ENCODE measurements at regions not wholly inside any gene's neighbourhood (a gene's known extent, or its start where the extent isn't known, plus 50 kb on each side); places are given as distances from the start of the nearest gene placed in this dataset.

DNA sequence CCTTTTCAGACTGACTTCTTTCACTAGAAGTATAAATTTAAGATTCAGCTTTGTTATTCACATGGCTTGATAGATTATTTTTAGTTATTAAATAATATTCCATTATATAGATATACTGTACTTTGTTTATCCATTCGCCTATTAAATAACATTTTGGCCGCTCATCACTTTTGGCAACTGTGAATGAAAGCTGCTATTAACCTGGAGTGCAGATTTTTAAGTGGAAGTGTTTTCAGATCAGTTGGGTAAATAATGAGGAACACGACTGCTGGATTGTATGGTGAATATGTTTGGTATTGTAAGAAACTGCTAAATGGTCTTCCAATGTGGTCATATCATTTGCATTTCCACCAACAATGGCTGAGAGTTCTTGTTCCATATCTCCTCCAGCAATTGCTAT, 97.6 kb upstream of the ZNF804B start:
- no peaks in the 10 kb centered on the region for H3K4me1 Mint-ChIP-seq
- no peaks in the 10 kb centered on the region for H3K27me3 Mint-ChIP-seq
- no peaks in the 10 kb centered on the region for H3K36me3 Mint-ChIP-seq
- DNase-seq (no peak), ATAC-seq (ENCODE audit: low read depth in 2 of 2) (no peak)
- H3K27ac Mint-ChIP-seq, result no peak overlapping the region
- H3K9me3 Mint-ChIP-seq, result peaks cover 0 to 3% (median 0%) of the 10 kb centered on the region in 7 donors
- H3K4me3 Mint-ChIP-seq, result no peak overlapping the region

DNA sequence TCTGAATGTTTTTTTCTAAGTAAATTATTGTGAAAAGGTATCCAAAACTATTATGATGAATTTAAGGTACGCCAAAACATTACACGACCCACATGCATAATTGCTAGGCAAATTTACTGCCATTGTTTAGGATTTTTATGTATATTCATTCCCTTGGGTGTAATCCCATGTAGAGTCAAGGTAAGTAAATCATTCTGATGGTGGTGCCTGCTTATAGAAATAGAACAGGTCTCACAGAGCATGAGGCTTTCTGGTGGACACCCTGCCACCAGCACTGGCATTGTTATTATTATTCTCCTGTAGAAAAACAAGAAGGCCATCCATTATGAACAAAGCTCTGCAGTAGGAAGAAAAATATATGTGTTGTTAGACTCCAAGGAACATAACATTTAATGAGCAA, 111.7 kb upstream of the ZNF804B start:
- H3K9me3 Mint-ChIP-seq, result peaks cover 0 to 18% (median 5%) of the 10 kb centered on the region in 7 donors
- no peaks in the 10 kb centered on the region for H3K4me1 Mint-ChIP-seq
- no peaks in the 10 kb centered on the region for H3K36me3 Mint-ChIP-seq

DNA sequence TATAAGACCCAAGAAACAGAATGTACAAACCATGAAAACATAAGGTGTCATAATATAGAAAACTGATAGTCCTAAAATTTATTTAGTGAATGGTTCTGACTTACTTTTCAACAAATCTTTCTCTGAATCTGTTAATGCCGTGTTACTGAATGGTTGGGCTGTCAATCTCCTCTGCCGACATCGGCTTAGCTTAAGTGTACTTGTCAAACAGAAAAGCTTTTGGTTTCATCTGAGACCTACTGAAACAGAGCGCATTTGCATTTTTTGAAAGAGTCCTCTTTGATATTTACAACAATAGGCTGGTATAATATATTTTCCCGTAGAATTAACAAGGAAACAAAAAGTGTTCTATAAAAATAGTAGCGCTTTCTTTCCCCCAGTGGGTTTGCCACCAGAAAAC, 120.9 kb upstream of the ZNF804B start:
- H3K27me3 Mint-ChIP-seq, result peaks cover 0 to 4% (median 0%) of the 10 kb centered on the region in 3 donors
- H3K4me3 Mint-ChIP-seq, result no peak overlapping the region
- H3K9me3 Mint-ChIP-seq, result peaks cover 0 to 5% (median 0%) of the 10 kb centered on the region in 7 donors
- no peak for ATAC-seq (ENCODE audit: low read depth in 2 of 2)
- H3K4me1 Mint-ChIP-seq, result no peaks in the 10 kb centered on the region
- no peak for DNase-seq
- H3K27ac Mint-ChIP-seq, result no peak overlapping the region
- H3K36me3 Mint-ChIP-seq, result peaks cover 0 to 4% of the 10 kb centered on the region in 2 donors

More for the DNA sequence above, 111.7 kb upstream of the ZNF804B start:
- no peak overlapping the region for H3K4me3 Mint-ChIP-seq
- no peaks in the 10 kb centered on the region for H3K27me3 Mint-ChIP-seq
- DNase-seq, result no peak
- H3K27ac Mint-ChIP-seq, result no peak overlapping the region
- no peak for ATAC-seq (ENCODE audit: low read depth in 2 of 2)

DNA sequence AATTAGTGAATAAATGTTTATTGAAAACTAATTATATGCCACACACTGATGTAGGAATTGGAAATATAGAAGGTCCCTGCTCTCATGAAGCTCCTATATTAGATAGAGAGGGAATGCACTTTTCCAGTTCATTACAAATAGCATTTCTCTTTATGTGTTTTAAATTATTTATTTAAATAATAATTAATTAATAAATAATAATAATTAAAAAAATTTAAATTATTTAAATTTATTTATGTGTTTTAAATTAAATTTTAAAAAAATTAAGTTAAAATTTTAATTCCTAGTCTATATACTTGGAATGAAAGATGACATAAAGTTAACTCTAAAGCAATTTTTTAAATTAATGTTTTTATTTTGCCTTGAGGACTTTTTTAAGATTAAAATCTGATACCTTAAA, 121.7 kb upstream of the ZNF804B start:
- peaks cover 0 to 4% of the 10 kb centered on the region in 2 donors for H3K36me3 Mint-ChIP-seq

DNA sequence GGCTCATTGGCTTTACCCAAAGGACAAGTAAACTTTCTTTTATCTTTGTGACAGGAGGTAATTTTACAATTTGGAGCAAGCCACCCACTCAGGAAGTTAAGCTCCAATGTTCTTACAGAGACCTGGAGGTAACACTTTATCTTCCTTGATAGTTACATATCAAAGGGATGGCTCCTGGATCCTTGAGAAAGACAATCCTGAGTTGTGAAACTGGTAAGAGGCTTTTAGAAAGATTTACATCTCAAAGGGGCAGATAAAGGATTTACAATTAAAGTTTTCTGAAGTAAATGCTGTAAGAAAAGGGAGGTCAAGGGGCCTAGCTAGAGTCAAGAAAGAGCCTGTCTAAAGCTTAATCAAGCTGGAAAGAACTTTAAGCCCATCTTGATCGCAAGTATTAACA, 124.4 kb upstream of the ZNF804B start:
- Mint-ChIP-seq H3K36me3 (no peaks in the 10 kb centered on the region), H3K27me3 (no peaks in the 10 kb centered on the region), H3K9me3 (peaks cover 0 to 4% (median 0%) of the 10 kb centered on the region in 7 donors), H3K4me1 (no peaks in the 10 kb centered on the region), H3K27ac (no peak overlapping the region), H3K4me3 (no peak overlapping the region)
- DNase-seq, result no peak
- no peak for ATAC-seq (ENCODE audit: low read depth in 2 of 2)

More for the DNA sequence above, 121.7 kb upstream of the ZNF804B start:
- ATAC-seq (ENCODE audit: low read depth in 2 of 2) (no peak), DNase-seq (no peak)
- Mint-ChIP-seq H3K27ac (no peak overlapping the region), H3K9me3 (peaks cover 0 to 5% (median 0%) of the 10 kb centered on the region in 7 donors), H3K27me3 (peaks cover 0 to 4% (median 0%) of the 10 kb centered on the region in 3 donors), H3K4me1 (no peaks in the 10 kb centered on the region), H3K4me3 (no peak overlapping the region)

DNA sequence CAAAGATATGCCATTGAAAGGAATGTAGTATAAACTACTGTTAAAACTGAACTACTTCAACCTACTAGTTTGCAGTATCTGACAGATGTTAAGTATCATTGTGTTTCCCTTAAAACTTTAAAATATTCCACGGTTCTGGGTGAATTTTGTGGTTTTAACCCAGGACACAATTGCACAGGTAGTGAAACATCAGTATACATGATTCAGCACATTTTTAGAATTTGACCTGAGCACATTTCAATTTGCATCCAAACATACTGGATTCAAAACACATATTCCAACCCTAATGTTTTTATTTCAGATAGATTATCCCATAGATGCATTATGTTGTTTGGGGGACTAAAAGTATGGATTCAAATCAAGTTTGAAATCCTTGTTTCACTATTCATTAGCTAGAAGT, 129.9 kb upstream of the ZNF804B start:
- DNase-seq (no peak), ATAC-seq (ENCODE audit: low read depth in 2 of 2) (no peak)
- Mint-ChIP-seq H3K27me3 (no peaks in the 10 kb centered on the region), H3K36me3 (no peaks in the 10 kb centered on the region), H3K4me1 (no peaks in the 10 kb centered on the region), H3K4me3 (no peak overlapping the region), H3K9me3 (peaks cover 0 to 3% (median 0%) of the 10 kb centered on the region in 7 donors), H3K27ac (no peak overlapping the region)

DNA sequence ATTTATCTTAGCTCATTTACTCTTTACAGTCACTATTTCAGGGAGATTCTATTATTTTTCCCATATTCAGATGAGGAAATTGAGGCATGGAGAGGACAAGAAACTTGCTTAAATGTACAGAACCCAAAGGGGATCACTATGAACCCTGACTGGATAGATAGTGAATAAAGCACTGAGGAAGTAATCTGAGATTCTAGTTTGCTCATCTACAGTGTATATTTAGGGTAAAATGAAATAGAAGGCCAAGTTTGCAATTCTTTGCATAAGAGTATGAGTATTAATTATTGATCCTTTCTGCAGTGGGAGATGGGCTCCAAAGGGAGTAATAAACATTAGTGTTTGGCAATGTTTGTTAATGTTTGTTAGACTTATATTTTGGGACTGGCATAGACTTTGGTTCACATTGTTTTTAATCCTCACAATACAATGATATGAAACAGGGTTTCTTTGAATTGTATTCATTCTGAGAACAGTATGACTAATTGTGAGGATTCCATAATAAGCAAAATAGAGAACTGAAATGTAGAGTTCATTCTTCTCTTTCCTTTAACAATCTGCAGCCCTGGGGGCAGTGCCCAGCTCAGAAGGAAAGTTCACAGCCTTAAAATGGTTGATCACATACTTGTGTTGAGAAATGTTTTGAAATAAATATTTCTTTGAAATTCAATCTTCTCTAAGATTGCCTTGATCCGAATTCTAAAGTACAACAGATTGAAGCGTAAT, 131.0 kb upstream of the ZNF804B start:
- DNase-seq (no peak), ATAC-seq (ENCODE audit: low read depth in 2 of 2) (no peak)
- H3K36me3 Mint-ChIP-seq, result no peaks in the 10 kb centered on the region
- H3K4me1 Mint-ChIP-seq, result no peaks in the 10 kb centered on the region
- peak overlapping the region in 1 of 6 donors; percentile 24 for H3K27ac Mint-ChIP-seq
- peaks cover 0 to 3% (median 0%) of the 10 kb centered on the region in 7 donors for H3K9me3 Mint-ChIP-seq
- H3K4me3 Mint-ChIP-seq, result no peak overlapping the region
- no peaks in the 10 kb centered on the region for H3K27me3 Mint-ChIP-seq

DNA sequence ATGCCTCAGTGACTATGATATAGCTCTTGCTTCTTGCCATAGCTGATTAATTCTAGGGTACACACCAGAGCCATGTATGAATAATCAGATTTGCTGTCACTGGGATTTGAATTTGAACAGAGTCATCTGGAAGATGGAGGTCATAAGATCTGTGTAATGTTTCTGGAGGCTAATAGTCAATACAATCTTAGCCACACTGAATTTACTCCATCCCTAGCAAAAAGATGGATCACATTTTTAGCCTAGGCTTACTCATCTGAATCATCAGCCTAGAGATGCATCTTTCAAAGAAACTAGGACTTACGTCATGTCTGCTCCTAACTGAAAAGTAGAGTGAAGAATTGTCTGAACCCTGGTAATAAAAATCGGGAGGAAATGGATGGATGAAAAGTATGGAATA, 142.3 kb upstream of the ZNF804B start:
- H3K4me1 Mint-ChIP-seq, result no peaks in the 10 kb centered on the region
- peaks cover 0 to 3% (median 0%) of the 10 kb centered on the region in 7 donors for H3K9me3 Mint-ChIP-seq
- H3K36me3 Mint-ChIP-seq, result no peaks in the 10 kb centered on the region
- no peaks in the 10 kb centered on the region for H3K27me3 Mint-ChIP-seq
- no peak for DNase-seq
- no peak overlapping the region for H3K27ac Mint-ChIP-seq
- no peak overlapping the region for H3K4me3 Mint-ChIP-seq
- ATAC-seq (ENCODE audit: low read depth in 2 of 2), result no peak

DNA sequence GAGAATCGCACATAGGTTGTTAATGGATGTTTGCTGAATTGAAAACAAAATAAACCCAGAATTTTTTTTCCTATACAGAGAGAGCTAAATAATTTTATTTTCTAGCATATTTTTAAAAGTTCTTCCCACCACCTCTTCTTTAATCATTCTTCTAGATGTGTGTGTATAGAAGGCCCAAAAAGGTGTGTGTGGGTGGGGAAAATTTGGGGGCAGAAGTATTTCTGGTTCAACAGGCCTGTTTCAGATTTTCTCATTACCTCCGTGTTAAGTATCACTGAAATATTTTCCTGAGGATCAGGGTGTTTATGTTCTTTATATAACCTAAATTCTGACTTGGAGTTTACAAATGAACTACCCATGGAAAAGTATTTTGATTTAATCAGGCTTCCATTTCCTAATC, 144.2 kb upstream of the ZNF804B start:
- no peak overlapping the region for H3K27ac Mint-ChIP-seq
- ATAC-seq (ENCODE audit: low read depth in 2 of 2) (no peak), DNase-seq (no peak)
- no peaks in the 10 kb centered on the region for H3K4me1 Mint-ChIP-seq
- no peaks in the 10 kb centered on the region for H3K36me3 Mint-ChIP-seq
- no peaks in the 10 kb centered on the region for H3K27me3 Mint-ChIP-seq
- peaks cover 0 to 2% (median 0%) of the 10 kb centered on the region in 7 donors for H3K9me3 Mint-ChIP-seq
- no peak overlapping the region for H3K4me3 Mint-ChIP-seq

DNA sequence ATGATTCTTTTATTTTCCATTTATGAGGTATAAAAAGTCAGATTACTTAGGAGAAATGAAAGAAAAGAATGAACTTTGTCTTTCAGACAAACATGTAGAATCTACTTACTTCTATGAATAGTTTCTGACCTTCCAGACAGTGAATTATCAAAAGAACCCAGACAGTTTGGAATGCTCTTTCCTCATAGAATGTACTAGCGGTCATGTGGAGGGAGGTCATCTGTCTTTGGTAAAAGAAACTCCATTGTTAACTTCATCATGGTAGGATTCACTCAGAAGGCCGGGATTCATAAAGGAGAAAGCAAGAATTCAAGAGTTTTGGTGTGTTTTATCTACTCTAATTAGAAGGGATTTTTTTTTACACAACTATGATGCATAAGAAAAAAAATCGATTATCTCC, 144.8 kb upstream of the ZNF804B start:
- Mint-ChIP-seq H3K27ac (no peak overlapping the region), H3K4me3 (no peak overlapping the region), H3K9me3 (peaks cover 0 to 2% (median 0%) of the 10 kb centered on the region in 7 donors), H3K27me3 (no peaks in the 10 kb centered on the region), H3K36me3 (no peaks in the 10 kb centered on the region), H3K4me1 (no peaks in the 10 kb centered on the region)
- no peak for DNase-seq
- no peak for ATAC-seq (ENCODE audit: low read depth in 2 of 2)

DNA sequence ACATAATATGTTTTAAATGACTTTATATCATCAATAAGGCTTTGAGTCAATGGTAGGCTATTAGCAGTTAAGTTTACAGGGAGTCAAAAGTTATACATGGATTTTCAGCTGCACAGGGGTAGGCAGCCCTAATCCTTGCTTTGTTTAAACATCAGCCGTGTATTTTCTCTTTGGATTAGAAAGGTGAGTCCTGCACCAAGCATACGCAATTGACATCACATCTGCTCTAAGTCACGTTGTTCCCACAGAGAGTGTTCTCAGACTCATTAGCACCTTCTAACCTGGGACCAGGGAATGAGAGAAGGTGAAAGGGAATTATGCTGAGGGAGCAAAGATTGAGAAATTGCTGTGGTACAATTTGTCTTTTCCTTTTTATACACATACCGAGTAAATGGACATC, 148.6 kb upstream of the ZNF804B start:
- Mint-ChIP-seq H3K27me3 (no peaks in the 10 kb centered on the region), H3K36me3 (no peaks in the 10 kb centered on the region), H3K27ac (no peak overlapping the region), H3K4me3 (no peak overlapping the region), H3K4me1 (no peaks in the 10 kb centered on the region), H3K9me3 (peaks cover 0 to 2% (median 0%) of the 10 kb centered on the region in 7 donors)
- no peak for DNase-seq
- ATAC-seq (ENCODE audit: low read depth in 2 of 2), result no peak

DNA sequence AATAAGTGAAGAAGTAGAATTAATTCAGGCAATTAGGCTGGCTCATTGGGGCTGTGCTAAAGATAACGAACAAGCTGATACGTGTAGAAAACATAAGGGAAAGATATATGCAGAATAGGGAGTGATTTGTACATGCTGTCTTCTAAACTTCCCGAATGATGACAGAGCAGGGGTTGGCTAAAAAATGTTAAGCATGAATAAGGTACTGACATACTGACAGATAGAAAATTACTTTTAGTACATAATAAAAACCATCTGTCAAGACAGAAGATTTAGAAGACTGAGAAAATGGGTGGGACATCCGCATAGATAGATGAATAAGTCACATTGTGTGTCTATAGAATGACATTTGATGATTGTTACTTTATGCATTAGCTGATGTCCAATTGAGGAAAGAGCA, 158.8 kb upstream of the ZNF804B start:
- DNase-seq, result no peak
- Mint-ChIP-seq H3K4me1 (no peaks in the 10 kb centered on the region), H3K9me3 (peaks cover under 1 to 4% (median 3%) of the 10 kb centered on the region in 7 donors), H3K27ac (no peak overlapping the region), H3K27me3 (no peaks in the 10 kb centered on the region), H3K36me3 (no peaks in the 10 kb centered on the region), H3K4me3 (no peak overlapping the region)
- no peak for ATAC-seq (ENCODE audit: low read depth in 2 of 2)

DNA sequence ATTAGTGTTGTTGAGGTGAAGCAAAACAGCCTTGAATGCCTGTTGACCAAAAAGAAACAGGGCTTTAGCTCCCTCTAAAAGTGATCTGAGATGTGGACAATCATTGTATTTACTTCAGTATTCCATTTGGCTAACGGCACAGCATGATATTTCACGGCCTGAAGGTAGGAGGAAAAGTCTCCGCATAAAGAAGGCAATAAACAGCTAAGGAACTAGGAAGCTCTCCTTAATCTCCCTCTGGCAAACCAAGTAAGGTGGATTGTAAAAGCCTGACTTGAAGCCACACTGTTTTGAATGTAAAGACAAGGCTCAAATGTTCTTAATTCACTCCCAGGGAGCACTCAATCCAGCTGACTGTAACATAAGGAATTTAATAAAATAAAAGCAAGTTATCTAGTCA, 160.0 kb upstream of the ZNF804B start:
- Mint-ChIP-seq H3K4me3 (no peak overlapping the region), H3K4me1 (no peaks in the 10 kb centered on the region), H3K27ac (no peak overlapping the region), H3K36me3 (no peaks in the 10 kb centered on the region), H3K9me3 (peaks cover 2 to 9% (median 5%) of the 10 kb centered on the region in 7 donors), H3K27me3 (no peaks in the 10 kb centered on the region)
- no peak for ATAC-seq (ENCODE audit: low read depth in 2 of 2)
- DNase-seq, result no peak

DNA sequence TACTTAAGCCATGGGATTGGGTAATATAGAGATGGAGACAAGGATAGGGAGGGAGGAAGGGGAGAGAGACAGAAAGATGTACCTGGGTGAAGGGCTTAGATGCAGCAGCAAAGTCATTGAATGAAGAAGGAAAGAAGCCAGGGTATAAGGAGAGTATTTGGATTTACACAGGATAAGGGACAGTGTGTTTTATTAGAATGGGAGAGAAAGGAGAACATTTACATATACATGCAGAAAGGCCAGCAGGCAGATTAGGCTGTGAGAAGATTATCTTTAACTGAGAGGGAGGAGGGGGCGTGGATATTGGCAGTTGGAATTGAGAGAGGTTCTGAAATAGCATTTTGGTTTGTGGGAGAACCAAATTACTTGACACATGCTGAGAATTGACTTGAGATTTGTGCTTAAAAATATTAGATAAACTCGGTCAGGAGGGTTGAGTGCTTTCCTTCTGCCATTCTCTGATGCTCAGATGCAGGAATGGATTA, 161.5 kb upstream of the ZNF804B start:
- Mint-ChIP-seq H3K27ac (no peak overlapping the region), H3K9me3 (peaks cover 2 to 10% (median 8%) of the 10 kb centered on the region in 7 donors), H3K27me3 (no peaks in the 10 kb centered on the region), H3K4me3 (no peak overlapping the region), H3K36me3 (no peaks in the 10 kb centered on the region), H3K4me1 (no peaks in the 10 kb centered on the region)
- DNase-seq (no peak), ATAC-seq (ENCODE audit: low read depth in 2 of 2) (no peak)
